ENCODE measurements at regions not wholly inside any gene's neighbourhood (a gene's known extent, or its start where the extent isn't known, plus 50 kb on each side); places are given as distances from the start of the nearest gene placed in this dataset.

DNA sequence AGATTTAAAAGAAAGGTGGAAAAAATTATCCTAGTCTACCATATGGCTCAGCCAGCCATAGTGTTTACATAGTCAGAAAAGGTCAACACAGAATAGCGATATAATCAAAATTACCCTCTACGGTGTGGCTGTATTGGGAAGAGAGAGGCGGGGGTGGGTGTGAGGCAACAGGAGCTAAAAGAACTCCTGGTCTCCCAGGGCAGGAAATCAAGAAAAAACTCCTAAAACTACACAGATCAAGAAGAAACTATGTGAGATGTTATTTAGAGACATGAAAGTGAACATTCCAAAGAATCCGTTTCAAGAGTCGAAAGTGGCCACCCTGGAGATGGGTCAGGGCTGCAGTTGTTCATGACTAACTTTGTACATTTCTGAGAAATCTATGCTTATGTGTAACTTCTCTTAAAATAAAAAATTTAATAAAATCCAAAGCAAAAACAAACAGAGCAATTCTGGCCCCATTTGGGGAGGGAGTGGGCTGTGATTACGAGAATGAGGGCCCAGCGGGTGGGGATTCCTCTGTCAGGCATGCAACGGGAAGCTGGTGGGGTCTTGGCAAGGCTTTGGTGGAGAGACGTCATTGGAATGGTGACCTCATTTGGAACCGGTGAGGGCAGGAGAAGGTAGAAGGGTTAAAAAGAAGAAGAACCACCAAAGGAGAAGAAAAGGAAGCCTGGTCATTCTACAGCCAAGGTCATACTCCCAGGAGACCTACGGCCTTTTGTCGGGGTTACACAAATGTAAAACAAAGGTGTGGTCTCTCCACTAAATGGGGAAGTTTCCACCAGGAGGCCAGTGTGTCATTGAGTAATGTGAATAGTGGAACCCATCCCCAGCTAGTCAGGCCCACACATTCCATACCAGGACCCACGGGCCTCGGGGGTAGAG, 71.2 kb upstream of the DUSP5 start (continued):
- TF ChIP-seq, protein P1, sequence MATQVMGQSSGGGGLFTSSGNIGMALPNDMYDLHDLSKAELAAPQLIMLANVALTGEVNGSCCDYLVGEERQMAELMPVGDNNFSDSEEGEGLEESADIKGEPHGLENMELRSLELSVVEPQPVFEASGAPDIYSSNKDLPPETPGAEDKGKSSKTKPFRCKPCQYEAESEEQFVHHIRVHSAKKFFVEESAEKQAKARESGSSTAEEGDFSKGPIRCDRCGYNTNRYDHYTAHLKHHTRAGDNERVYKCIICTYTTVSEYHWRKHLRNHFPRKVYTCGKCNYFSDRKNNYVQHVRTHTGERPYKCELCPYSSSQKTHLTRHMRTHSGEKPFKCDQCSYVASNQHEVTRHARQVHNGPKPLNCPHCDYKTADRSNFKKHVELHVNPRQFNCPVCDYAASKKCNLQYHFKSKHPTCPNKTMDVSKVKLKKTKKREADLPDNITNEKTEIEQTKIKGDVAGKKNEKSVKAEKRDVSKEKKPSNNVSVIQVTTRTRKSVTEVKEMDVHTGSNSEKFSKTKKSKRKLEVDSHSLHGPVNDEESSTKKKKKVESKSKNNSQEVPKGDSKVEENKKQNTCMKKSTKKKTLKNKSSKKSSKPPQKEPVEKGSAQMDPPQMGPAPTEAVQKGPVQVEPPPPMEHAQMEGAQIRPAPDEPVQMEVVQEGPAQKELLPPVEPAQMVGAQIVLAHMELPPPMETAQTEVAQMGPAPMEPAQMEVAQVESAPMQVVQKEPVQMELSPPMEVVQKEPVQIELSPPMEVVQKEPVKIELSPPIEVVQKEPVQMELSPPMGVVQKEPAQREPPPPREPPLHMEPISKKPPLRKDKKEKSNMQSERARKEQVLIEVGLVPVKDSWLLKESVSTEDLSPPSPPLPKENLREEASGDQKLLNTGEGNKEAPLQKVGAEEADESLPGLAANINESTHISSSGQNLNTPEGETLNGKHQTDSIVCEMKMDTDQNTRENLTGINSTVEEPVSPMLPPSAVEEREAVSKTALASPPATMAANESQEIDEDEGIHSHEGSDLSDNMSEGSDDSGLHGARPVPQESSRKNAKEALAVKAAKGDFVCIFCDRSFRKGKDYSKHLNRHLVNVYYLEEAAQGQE (IDR thresholded peaks at IDR 0.05; ENCODE audit: unreplicated experiment) = no peak
- TF ChIP-seq EZH2phosphoT487 (IDR thresholded peaks at IDR 0.05; ENCODE audit: unreplicated experiment) = no peak

DNA sequence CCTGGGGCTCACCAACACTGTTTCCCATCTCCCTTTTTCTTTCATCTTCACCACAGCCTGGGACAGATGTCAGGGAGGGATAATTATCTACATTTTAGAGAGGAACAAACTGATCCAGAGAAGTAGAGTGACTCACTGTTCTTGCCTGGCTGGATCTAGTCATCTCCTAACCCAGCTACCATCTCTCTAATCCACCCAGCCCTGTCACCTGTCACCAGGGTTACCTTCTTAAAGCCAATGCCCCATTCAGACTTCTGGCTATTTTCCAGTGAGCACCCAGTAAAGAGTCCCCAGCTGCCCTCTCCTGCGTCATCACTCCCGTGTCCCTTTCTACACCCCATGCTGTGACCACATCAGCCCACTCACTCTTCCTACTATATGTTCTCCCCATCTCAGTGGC, 68.4 kb upstream of the DUSP5 start:
- Mint-ChIP-seq H3K36me3 (ENCODE audit: low read depth) (no peaks in the 10 kb centered on the region), H3K27me3 (ENCODE audit: insufficient read depth, low read depth, poor library complexity) (peaks cover 4% of the 10 kb centered on the region), H3K27ac (no peak overlapping the region), H3K4me3 (no peak overlapping the region), H3K9me3 (no peaks in the 10 kb centered on the region), H3K4me1 (peaks cover 17% of the 10 kb centered on the region)
- ATAC-seq = no peak
- Histone ChIP-seq H3K27ac (ENCODE audit: low read depth) (no peak overlapping the region), H3K4me3 (no peak overlapping the region), H3K36me3 (ENCODE audit: insufficient read depth) (no peaks in the 10 kb centered on the region), H3K4me1 (ENCODE audit: insufficient read depth) (peaks cover 7% of the 10 kb centered on the region; the same call in 1 of the 2 replicates), H3K4me2 (no peak overlapping the region), H2AFZ (no peak overlapping the region), H3K9me2 (ENCODE audit: insufficient read depth) (no peaks in the 10 kb centered on the region), H4K20me1 (replicated peaks; ENCODE audit: insufficient read depth) (no peaks in the 10 kb centered on the region), H3K79me2 (replicated peaks; ENCODE audit: insufficient read depth) (no peaks in the 10 kb centered on the region), H3K27me3 (ENCODE audit: insufficient read depth) (no peaks in the 10 kb centered on the region), H3F3A (replicated peaks; ENCODE audit: low read depth) (no peaks in the 10 kb centered on the region)
- DNase-seq (ENCODE audit: low spot score) = no peak
- no peak for TF ChIP-seq NANOG (IDR thresholded peaks at IDR 0.05; ENCODE audit: borderline replicate concordance)
- no peak for TF ChIP-seq EZH2phosphoT487 (IDR thresholded peaks at IDR 0.05; ENCODE audit: unreplicated experiment)
- TF ChIP-seq EZH2 (IDR thresholded peaks at IDR 0.05; ENCODE audit: low read depth, unreplicated experiment) = no peak
- TF ChIP-seq CREB1 (CRISPR knock-in tag; IDR thresholded peaks at IDR 0.05; ENCODE audit: low read depth) = no peak
- no peak for TF ChIP-seq STAT1 (IDR thresholded peaks at IDR 0.05; ENCODE audit: unreplicated experiment)
- TF ChIP-seq, protein P1 (IDR thresholded peaks at IDR 0.05; ENCODE audit: unreplicated experiment) = no peak
- TF ChIP-seq, protein P2, sequence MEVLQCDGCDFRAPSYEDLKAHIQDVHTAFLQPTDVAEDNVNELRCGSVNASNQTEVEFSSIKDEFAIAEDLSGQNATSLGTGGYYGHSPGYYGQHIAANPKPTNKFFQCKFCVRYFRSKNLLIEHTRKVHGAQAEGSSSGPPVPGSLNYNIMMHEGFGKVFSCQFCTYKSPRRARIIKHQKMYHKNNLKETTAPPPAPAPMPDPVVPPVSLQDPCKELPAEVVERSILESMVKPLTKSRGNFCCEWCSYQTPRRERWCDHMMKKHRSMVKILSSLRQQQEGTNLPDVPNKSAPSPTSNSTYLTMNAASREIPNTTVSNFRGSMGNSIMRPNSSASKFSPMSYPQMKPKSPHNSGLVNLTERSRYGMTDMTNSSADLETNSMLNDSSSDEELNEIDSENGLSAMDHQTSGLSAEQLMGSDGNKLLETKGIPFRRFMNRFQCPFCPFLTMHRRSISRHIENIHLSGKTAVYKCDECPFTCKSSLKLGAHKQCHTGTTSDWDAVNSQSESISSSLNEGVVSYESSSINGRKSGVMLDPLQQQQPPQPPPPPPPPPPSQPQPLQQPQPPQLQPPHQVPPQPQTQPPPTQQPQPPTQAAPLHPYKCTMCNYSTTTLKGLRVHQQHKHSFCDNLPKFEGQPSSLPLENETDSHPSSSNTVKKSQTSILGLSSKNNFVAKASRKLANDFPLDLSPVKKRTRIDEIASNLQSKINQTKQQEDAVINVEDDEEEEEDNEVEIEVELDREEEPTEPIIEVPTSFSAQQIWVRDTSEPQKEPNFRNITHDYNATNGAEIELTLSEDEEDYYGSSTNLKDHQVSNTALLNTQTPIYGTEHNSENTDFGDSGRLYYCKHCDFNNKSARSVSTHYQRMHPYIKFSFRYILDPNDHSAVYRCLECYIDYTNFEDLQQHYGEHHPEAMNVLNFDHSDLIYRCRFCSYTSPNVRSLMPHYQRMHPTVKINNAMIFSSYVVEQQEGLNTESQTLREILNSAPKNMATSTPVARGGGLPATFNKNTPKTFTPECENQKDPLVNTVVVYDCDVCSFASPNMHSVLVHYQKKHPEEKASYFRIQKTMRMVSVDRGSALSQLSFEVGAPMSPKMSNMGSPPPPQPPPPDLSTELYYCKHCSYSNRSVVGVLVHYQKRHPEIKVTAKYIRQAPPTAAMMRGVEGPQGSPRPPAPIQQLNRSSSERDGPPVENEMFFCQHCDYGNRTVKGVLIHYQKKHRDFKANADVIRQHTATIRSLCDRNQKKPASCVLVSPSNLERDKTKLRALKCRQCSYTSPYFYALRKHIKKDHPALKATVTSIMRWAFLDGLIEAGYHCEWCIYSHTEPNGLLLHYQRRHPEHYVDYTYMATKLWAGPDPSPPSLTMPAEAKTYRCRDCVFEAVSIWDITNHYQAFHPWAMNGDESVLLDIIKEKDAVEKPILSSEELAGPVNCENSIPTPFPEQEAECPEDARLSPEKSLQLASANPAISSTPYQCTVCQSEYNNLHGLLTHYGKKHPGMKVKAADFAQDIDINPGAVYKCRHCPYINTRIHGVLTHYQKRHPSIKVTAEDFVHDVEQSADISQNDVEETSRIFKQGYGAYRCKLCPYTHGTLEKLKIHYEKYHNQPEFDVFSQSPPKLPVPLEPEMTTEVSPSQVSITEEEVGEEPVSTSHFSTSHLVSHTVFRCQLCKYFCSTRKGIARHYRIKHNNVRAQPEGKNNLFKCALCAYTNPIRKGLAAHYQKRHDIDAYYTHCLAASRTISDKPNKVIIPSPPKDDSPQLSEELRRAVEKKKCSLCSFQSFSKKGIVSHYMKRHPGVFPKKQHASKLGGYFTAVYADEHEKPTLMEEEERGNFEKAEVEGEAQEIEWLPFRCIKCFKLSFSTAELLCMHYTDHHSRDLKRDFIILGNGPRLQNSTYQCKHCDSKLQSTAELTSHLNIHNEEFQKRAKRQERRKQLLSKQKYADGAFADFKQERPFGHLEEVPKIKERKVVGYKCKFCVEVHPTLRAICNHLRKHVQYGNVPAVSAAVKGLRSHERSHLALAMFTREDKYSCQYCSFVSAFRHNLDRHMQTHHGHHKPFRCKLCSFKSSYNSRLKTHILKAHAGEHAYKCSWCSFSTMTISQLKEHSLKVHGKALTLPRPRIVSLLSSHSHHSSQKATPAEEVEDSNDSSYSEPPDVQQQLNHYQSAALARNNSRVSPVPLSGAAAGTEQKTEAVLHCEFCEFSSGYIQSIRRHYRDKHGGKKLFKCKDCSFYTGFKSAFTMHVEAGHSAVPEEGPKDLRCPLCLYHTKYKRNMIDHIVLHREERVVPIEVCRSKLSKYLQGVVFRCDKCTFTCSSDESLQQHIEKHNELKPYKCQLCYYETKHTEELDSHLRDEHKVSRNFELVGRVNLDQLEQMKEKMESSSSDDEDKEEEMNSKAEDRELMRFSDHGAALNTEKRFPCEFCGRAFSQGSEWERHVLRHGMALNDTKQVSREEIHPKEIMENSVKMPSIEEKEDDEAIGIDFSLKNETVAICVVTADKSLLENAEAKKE (CRISPR knock-in tag; IDR thresholded peaks at IDR 0.05) = no peak
- TF ChIP-seq, protein P3, sequence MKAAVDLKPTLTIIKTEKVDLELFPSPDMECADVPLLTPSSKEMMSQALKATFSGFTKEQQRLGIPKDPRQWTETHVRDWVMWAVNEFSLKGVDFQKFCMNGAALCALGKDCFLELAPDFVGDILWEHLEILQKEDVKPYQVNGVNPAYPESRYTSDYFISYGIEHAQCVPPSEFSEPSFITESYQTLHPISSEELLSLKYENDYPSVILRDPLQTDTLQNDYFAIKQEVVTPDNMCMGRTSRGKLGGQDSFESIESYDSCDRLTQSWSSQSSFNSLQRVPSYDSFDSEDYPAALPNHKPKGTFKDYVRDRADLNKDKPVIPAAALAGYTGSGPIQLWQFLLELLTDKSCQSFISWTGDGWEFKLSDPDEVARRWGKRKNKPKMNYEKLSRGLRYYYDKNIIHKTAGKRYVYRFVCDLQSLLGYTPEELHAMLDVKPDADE (IDR thresholded peaks at IDR 0.05) = no peak
- TF ChIP-seq POLR2AphosphoS5 (IDR thresholded peaks at IDR 0.05; ENCODE audit: low read depth) = no peak

All from GM23338 (cell line).